KMS-11 (cell line): ENCODE measurements at regions not wholly inside any gene's neighbourhood (a gene's known extent, or its start where the extent isn't known, plus 50 kb on each side); places are given as distances from the start of the nearest gene placed in this dataset.

ENCODE experiments used
- H2AFZ ChIP-seq: fragments of 200-600 bp; sonication (generic); 2 replicates; pipeline ENCODE4 v1.6.1; 2016; ENCODE audit warnings: antibody characterized with exemption, mixed run types, low read depth
- H3K27ac ChIP-seq: fragments of 200-600 bp; sonication (generic); 2 replicates; pipeline ENCODE4 v1.6.1; 2016; ENCODE audit warnings: mild to moderate bottlenecking, mixed run types
- H3K27me3 ChIP-seq: fragments of 200-600 bp; sonication (generic); 2 replicates; pipeline ENCODE4 v1.6.1; 2017; ENCODE audit warnings: mild to moderate bottlenecking, low read depth, mixed run types, moderate library complexity; ENCODE audit not compliant: insufficient read depth
- H3K36me3 ChIP-seq: fragments of 200-600 bp; sonication (generic); 2 replicates; pipeline ENCODE4 v1.6.1; 2017; ENCODE audit warnings: mild to moderate bottlenecking, mixed run types; ENCODE audit not compliant: insufficient read depth
- H3K4me1 ChIP-seq: fragments of 200-600 bp; sonication (generic); 2 replicates; pipeline ENCODE4 v1.6.1; 2016; ENCODE audit warnings: mild to moderate bottlenecking, low read depth, mixed run types; ENCODE audit not compliant: poor library complexity, severe bottlenecking
- H3K4me2 ChIP-seq: fragments of 200-600 bp; sonication (generic); 2 replicates; pipeline ENCODE4 v1.7.0; 2016; ENCODE audit warnings: mild to moderate bottlenecking, mixed run types
- H3K4me3 ChIP-seq: fragments of 200-600 bp; sonication (generic); IDR thresholded peaks from 2 replicates; pipeline ENCODE4 v1.6.1; 2017; ENCODE audit warnings: low read depth, low read length, mixed read lengths; ENCODE audit not compliant: insufficient read depth
- H3K79me2 ChIP-seq: fragments of 200-600 bp; sonication (generic); 2 replicates; pipeline ENCODE4 v1.6.1; 2016; ENCODE audit warnings: low read depth, mixed run types; ENCODE audit not compliant: insufficient read depth
- H3K9ac ChIP-seq: fragments of 200-600 bp; sonication (generic); 2 replicates; pipeline ENCODE4 v1.6.1; 2016; ENCODE audit warnings: mild to moderate bottlenecking, mixed run types
- H4K20me1 ChIP-seq: fragments of 200-600 bp; sonication (generic); 2 replicates; pipeline ENCODE4 v1.6.1; 2016; ENCODE audit warnings: mild to moderate bottlenecking, mixed run types; ENCODE audit not compliant: insufficient read depth
- CTCF ChIP-seq: fragments of 200-600 bp; sonication (generic); conservative IDR thresholded peaks from 2 replicates; pipeline ENCODE4 v1.6.1; 2017; ENCODE audit warnings: low read depth, mild to moderate bottlenecking, antibody characterized with exemption, low read length, moderate library complexity, mixed read lengths

- no peaks in the 10 kb centered on the region for H3K79me2 ChIP-seq
- peak; percentile 79 for TF ChIP-seq CTCF
- H3K36me3 ChIP-seq: no peaks in the 10 kb centered on the region
- H3K4me3 ChIP-seq: no peak overlapping the region
- H3K4me2 ChIP-seq: no peak overlapping the region
- H3K27ac ChIP-seq: no peak overlapping the region
- H3K9ac ChIP-seq: no peak overlapping the region
- peaks cover 4% of the 10 kb centered on the region for H3K4me1 ChIP-seq
- no peak overlapping the region for H2AFZ ChIP-seq
- H3K27me3 ChIP-seq: no peaks in the 10 kb centered on the region
- H4K20me1 ChIP-seq: no peaks in the 10 kb centered on the region
Observed at GRCh38 chr11:128172046-128172878, 415.1 kb downstream of the ETS1 start.

- no peak overlapping the region for H3K9ac ChIP-seq
- H3K27ac ChIP-seq: no peak overlapping the region
- peaks cover 4% of the 10 kb centered on the region for H3K4me1 ChIP-seq
- H3K27me3 ChIP-seq: no peaks in the 10 kb centered on the region
- H3K36me3 ChIP-seq: no peaks in the 10 kb centered on the region
- H3K4me3 ChIP-seq: no peak overlapping the region
- no peaks in the 10 kb centered on the region for H3K79me2 ChIP-seq
- no peak for TF ChIP-seq CTCF
- no peak overlapping the region for H3K4me2 ChIP-seq
- no peak overlapping the region for H2AFZ ChIP-seq
- H4K20me1 ChIP-seq: no peaks in the 10 kb centered on the region
Observed at GRCh38 chr11:128171506-128171905, 415.9 kb downstream of the ETS1 start.

GRCh38 chr11:128165572-128165971, 421.8 kb downstream of the ETS1 start:
- Histone ChIP-seq H3K27me3 (no peaks in the 10 kb centered on the region), H3K4me1 (no peaks in the 10 kb centered on the region), H3K4me3 (no peak overlapping the region), H3K79me2 (no peaks in the 10 kb centered on the region), H3K36me3 (no peaks in the 10 kb centered on the region), H2AFZ (no peak overlapping the region), H3K27ac (no peak overlapping the region), H3K4me2 (no peak overlapping the region), H3K9ac (no peak overlapping the region), H4K20me1 (no peaks in the 10 kb centered on the region)
- no peak for TF ChIP-seq CTCF

GRCh38 chr11:128164080-128164741, 423.1 kb downstream of the ETS1 start:
- Histone ChIP-seq H3K79me2 (no peaks in the 10 kb centered on the region), H4K20me1 (no peaks in the 10 kb centered on the region), H3K4me2 (no peak overlapping the region), H3K4me1 (no peaks in the 10 kb centered on the region), H3K4me3 (no peak overlapping the region), H3K9ac (no peak overlapping the region), H3K27me3 (no peaks in the 10 kb centered on the region), H3K36me3 (no peaks in the 10 kb centered on the region), H2AFZ (no peak overlapping the region), H3K27ac (no peak overlapping the region)
- no peak for TF ChIP-seq CTCF
